HG03457 (cell line): ENCODE measurements at regions not wholly inside any gene's neighbourhood (a gene's known extent, or its start where the extent isn't known, plus 50 kb on each side); places are given as distances from the start of the nearest gene placed in this dataset.

ENCODE experiments used
- ATAC-seq: cut with Tn5 transposase; IDR thresholded peaks from one replicate; pipeline ENCODE4 v1.9.1; 2021; ENCODE audit warnings: moderate number of reproducible peaks; ENCODE audit not compliant: unreplicated experiment

- no peak for ATAC-seq
Measured at GRCh38 chr20:11727708-11728107, 190.0 kb upstream of the BTBD3 start.

DNA sequence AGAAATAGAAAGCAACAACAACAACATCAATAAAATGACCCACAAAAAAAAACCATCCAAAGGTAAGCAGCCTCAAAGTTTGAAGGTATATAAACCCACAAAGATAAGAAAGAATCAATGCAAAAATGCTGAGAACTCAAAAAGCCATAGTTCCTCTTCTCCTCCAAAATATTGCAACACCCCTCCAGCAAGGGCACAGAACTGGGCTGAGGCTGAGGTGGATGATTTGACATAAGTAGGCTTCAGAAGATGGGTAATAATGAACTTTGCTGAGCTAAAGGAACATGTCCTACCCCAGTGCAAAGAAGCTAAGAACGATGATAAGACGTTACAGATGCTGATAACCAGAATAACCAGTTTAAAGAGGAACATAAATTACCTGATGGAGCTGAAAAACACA is 188.8 kb upstream of the BTBD3 start:
- no peak for ATAC-seq

DNA sequence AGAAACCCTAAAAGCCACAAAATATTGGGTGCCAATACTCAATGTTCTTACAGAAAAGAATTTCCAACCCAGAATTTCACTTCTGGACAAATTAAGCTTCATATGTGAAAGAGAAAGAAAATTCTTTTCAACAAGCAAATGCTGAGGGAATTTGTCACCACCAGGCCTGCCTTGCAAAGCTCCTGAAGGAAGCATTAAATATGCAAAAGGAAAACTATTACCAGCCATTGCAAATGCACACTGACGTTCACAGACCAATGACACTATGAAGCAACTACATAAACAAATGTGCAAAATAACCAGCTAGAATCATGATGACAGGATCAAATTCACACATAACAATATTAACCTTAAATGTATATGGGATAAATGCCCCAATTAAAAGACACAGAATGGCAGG is 187.9 kb upstream of the BTBD3 start:
- ATAC-seq: no peak

- ATAC-seq: no peak
Measured at GRCh38 chr20:11734431-11734830, 183.3 kb upstream of the BTBD3 start.

GRCh38 chr20:11738852-11739251 is 178.8 kb upstream of the BTBD3 start:
- ATAC-seq: no peak

- ATAC-seq: no peak
Measured at GRCh38 chr20:11740975-11741374, 176.7 kb upstream of the BTBD3 start.

DNA sequence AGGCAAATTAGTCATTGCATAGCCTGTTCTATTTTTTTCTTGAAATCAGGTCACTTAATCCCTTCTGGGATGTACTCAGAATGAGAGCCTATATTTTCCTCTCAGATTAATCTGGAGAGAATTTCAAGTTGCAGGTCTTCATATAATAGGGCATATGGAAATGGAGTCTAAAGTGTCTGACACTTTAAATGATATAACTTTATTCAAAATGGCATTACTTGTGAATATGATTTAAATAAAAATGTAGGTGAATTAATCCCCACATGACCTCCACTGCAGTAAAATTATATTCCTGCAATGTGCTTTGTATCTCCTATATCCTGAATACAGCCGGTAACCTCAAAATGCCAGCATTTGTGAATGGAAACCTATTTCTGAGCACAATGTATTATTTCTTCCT is 172.5 kb upstream of the BTBD3 start:
- ATAC-seq: no peak

- ATAC-seq: no peak
Measured at GRCh38 chr20:11748436-11748835, 169.3 kb upstream of the BTBD3 start.

DNA sequence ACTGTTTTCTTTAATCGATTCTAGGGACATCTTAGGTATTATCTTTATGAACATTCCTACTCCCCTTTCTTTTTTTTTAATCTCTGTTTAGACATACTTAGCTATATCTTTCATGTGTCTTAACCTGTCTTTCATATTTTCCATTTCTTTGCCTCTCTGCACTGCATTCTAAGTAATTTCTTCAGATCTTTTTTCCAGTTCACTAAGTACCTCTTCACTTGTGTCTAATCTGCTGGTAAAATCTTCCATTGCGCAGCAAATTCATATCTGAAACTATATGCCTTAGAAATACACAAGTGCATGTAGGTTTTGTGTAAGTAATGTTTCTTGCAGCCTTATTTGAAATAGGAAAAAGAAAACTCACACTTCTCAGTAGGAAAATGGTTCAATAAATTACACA is 165.4 kb upstream of the BTBD3 start:
- no peak for ATAC-seq

- ATAC-seq: no peak
Measured at GRCh38 chr20:11753155-11753554, 164.5 kb upstream of the BTBD3 start.

DNA sequence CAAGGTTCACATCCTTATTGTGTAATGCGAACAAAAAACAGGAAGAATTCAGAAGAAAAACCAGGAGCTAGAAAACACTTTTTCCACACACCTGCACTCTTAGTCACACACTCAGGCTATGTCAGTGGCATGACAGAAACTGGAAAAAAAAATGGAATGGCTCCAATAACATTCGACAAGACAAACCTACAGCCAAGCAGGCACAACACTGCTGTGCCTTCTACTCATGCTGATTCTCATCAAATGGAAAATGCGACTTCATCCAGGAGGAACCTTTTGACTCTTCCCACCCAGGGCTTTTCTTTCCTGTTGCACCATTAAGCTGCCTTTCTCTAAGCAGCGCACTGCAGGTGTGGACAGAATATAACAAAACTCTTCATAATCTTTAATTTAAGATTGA is 163.2 kb upstream of the BTBD3 start:
- ATAC-seq: no peak

DNA sequence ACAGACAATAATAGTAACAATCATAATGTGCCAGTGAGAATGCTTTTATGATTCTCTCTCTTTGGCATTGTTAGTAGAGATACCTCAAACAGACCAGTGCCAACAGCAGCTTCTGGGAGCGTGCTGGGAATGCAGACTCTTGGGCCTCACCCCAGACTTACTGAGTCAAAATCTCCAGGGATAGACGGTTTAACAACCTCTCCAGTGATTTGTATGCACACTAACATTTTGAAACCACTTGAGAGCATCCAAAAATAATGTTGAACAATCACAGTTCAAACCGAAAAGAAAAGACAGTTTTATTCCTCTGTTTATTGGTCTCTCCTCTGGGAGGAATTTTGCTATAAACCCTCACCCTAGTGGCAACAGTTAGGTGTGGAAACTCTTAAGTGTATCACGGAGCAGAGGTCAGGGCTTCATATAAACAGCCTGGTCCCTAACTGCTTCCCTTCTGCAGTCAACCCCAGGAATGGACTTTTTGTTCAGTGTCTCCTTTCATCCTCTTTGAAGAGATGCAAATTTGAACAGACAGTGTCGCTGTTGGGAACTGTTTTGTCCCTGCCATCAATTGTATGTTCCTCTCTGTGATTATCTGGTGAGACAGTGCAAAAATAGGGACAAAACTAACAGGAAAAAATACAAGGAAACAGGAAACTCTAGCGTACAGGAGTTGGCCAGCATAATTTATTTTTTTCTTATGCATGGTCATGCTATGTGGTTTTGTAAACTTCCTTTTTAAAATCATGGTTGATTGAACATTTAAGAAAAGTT is 162.4 kb upstream of the BTBD3 start:
- no peak for ATAC-seq

DNA sequence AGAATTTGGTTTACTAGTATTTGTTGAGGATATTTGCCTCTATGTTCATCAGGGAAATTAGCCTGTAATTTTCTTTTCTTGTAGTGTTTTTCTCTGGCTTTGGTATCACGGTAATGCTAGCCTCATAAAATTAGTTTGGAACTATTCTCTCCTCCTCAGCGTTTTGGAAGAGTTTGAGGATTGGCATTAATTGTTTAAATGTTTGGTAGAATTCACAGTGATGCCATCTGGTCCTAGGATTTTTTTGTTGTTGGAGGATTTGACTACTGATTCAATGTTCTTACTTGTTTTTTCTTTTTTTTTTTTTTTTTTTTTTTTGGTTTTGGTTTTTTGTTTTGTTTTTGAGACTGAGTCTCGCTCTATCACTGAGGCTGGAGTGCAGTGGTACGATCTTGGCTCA is 156.2 kb upstream of the BTBD3 start:
- no peak for ATAC-seq

DNA sequence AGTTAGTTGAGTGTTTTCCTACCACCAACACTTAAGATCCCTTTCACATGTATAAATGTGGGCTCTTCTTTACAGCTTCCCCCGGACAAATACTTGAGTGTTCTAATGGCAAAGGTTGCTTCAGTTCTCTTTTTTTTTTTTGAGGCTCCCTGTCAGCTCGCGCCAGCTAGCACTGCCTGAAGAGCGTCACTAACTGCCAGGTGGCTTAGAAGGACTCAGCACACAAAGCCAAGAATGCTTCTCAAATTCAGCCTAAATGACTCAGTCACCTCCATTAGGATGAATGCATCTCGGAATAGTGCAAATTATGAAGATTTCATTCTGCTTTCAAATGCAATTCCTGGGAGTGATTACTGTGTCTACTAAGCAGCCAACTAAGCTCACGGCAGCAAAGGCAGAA is 150.7 kb upstream of the BTBD3 start:
- no peak for ATAC-seq

DNA sequence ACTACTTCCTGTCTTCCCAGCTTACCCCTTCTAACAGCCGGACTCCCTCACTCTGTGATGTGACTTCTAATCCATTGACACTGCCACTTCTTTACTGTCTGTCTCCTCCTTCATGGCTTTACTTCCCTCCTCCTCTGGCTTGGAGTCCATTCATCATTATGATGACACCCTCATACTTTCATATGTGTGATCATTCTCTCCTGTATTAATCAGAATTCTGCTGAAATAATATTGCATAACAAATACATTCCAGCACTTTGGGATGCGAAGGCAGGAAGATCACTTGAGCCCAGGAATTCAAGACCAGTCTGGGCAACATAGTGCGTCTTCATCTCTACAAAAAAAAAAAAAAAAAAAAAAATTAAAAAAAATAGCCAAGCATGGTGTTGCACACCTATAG is 147.9 kb upstream of the BTBD3 start:
- ATAC-seq: no peak

DNA sequence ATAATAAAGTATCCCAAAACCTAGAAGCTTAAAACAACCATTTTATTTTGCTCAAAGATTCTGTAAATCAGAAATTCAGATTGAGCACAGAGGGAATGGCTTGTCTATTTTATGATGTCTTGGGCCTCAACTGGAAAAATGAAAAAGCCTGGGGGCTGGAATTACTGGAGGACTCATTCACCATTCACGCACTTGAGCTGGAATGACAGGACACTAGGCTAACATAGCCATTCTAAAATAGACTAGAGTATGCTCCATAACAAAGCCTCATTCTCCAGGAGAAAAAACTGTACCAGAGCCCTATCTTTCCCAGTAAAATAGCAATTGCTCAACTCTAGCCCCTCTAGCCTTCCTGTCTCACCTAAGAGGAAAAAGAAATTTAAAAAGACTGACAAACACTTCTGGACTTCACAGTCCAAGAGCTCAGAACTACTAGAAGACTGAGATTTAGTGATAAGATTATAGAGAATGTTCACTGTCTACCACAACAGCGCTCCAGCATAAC is 145.4 kb upstream of the BTBD3 start:
- ATAC-seq: no peak

DNA sequence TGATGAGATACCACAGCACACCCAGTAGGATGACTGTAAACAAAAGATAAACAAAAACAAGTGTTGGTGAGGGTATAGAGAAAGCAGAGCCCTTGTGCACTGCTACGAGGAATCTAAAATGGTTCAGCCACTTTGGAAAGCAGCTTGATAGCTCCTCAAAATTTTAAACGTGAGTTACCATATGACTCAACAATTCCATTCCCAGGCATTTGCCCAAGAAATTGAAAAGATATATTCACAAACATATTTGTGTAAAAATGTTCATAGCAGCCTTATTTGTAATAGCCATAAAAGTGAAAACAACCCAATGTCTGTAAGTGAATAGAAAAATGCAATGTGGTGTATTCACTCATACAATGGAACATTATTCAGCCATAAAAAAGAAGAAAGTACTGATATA is 141.0 kb upstream of the BTBD3 start:
- no peak for ATAC-seq

DNA sequence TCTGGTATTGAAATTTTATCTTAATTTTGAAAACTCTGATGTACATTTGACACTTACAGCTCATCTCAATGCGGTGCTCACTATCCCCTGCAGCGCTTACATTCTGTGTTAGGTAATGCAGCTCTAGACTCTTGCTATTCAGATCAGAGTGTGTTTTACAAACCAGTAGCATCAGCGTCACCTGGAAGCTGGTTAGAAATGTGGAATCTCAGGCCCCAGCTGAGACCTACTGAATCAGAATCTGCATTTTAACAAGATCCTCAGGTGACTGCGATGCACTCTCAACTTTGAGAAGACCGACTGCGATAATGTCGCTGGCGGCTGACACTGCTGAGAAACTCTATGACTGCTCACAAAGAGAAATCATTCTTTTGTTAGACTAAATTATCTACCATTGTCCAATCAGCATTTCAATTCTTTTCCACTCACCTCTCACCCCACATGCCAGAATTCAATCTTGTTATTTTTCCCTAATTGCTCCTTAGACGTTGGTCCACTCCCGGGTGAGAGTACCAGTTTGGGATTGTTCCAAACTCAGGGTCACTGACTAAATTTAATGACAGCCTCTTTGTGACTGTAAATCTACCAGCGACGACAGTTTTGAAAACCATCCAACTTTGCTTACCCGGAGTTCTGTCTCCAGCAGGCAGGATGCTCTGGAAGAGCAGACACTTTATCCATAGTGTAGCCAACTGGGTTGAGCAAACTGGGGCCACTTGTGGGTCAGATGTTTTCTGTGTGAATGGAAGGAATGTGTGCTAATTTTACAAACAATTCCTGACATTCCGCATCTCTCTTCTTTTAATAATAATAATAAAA is 140.1 kb upstream of the BTBD3 start:
- no peak for ATAC-seq

GRCh38 chr20:11778206-11778570 is 139.5 kb upstream of the BTBD3 start:
- ATAC-seq: no peak

- no peak for ATAC-seq
Measured at GRCh38 chr20:11780765-11781369, 136.8 kb upstream of the BTBD3 start.

DNA sequence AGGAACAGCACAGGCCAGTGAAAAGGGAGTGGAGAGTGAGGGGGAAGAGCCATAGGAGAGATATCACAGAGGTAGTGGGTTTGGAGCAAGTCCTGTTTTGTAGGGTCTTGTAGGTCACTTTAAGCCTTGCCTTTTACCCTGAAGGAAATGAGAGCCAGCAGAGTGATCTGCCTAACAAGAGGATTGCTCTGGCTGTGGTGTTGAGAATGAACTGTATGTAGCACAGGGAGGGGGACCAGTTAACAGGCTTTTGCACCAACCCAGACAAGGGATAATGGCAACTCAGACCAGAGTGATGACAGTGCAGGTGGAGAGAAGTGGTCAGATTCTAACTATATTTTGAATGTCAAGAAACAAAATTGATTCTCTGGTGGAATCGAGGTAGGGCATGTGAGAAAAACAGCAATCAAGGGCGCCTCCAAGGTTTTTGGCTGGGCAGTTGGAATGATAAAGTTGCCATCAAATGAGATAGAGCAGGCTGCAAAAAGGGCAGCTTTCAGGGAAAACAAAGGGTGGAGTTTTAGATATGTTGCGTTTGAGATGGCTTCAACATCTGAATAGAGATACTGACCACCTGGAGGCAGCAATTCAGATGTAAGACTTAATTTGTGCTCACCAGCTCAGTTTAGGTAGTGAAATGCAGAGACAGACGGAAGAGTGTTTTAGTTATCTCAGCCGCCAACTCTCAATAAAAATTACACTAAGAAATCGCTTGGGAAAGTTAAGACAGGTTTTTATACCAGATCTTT is 134.4 kb upstream of the BTBD3 start:
- no peak for ATAC-seq
